Erythroblast (primary cell): ENCODE measurements at regions not wholly inside any gene's neighbourhood (a gene's known extent, or its start where the extent isn't known, plus 50 kb on each side); places are given as distances from the start of the nearest gene placed in this dataset.

Experiments used
- GATA1 ChIP-seq: IDR thresholded peaks from 2 replicates; pipeline ENCODE4 v1.6.1; 2011; ENCODE audit warnings: low read depth, mild to moderate bottlenecking, control low read depth, low read length, moderate library complexity
- POLR2A ChIP-seq: IDR thresholded peaks from 2 replicates; pipeline ENCODE4 v1.6.1; 2011; ENCODE audit warnings: mild to moderate bottlenecking, low read length

GRCh38 chr6:67825201-67825895 lies 809.7 kb upstream of the ADGRB3 start:
- no peak for TF ChIP-seq POLR2A
- no peak for TF ChIP-seq GATA1
